ENCODE measurements at regions not wholly inside any gene's neighbourhood (a gene's known extent, or its start where the extent isn't known, plus 50 kb on each side); places are given as distances from the start of the nearest gene placed in this dataset.

DNA sequence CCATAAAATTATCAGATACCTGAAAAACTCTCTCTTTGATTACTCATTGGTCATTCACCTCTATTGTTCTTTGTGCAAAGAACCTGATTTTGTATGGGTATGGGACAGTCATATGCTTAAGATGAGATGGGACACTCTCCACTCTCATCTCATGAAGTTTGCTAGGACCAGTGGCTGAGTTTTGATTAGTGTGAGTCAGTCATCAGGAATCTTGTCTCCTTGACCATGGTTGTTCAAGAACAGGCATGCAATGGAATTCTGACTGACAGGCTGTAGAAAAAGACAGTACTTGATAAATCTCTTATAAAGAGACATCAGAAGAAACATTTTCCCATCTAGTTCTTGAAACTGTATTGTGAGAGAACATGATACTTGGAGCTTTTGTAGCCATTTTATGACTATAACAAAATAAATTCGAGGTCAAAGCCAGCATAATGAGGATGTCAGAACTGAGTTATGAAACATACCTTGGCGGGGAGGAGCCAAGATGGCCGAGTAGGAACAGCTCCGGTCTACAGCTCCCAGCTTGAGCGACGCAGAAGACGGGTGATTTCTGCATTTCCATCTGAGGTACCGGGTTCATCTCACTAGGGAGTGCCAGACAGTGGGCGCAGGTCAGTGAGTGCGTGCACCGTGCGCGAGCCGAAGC is 367.0 kb downstream of the NR4A2 start:
- TF ChIP-seq ZFX (IDR thresholded peaks at IDR 0.05; ENCODE audit: borderline replicate concordance) = no peak
- TF ChIP-seq, protein P1, sequence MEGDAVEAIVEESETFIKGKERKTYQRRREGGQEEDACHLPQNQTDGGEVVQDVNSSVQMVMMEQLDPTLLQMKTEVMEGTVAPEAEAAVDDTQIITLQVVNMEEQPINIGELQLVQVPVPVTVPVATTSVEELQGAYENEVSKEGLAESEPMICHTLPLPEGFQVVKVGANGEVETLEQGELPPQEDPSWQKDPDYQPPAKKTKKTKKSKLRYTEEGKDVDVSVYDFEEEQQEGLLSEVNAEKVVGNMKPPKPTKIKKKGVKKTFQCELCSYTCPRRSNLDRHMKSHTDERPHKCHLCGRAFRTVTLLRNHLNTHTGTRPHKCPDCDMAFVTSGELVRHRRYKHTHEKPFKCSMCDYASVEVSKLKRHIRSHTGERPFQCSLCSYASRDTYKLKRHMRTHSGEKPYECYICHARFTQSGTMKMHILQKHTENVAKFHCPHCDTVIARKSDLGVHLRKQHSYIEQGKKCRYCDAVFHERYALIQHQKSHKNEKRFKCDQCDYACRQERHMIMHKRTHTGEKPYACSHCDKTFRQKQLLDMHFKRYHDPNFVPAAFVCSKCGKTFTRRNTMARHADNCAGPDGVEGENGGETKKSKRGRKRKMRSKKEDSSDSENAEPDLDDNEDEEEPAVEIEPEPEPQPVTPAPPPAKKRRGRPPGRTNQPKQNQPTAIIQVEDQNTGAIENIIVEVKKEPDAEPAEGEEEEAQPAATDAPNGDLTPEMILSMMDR (IDR thresholded peaks at IDR 0.05) = no peak
- no peak overlapping the region for H3K27ac ChIP-seq

DNA sequence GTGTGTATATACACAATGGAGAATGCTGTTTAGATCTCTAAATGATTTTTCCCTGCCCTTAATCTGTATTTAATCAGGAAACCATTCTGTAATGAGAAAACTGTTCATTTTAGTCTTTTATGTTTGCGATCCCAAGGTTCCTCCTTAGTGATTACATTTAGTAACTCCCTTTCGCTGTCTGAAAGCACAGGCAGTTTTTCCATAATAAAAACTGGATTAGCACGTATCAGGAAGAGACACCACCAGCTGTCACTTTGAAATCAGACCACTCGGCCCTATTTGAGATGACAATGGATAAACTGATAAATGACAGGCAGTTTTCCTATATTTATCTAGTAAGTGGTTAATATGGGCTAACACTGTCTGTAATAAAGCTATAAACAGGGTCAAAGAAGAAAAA is 370.9 kb downstream of the NR4A2 start:
- TF ChIP-seq, protein P1 (IDR thresholded peaks at IDR 0.05) = no peak
- no peak for TF ChIP-seq ZFX (IDR thresholded peaks at IDR 0.05; ENCODE audit: borderline replicate concordance)
- H3K27ac ChIP-seq = no peak overlapping the region

DNA sequence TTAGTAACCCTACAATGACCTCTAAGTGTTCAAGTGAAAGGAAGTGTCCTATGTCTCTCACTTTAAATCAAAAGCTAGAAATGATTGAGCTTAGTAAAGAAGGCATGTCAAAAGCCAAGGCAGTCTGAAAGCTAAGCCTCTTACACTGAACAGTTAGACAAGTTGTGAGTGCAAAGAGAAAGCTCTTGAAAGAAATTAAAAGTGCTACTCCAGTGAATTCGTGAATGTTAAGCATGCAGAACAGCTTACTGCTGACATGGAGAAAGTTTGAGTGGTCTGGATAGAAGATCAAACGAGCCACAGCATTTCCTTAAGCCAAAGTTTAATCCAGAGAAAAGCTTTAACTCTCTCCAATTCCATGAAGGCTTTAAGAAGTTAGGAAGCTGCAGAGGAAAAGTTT is 373.7 kb downstream of the NR4A2 start:
- TF ChIP-seq ZFX (IDR thresholded peaks at IDR 0.05; ENCODE audit: borderline replicate concordance) = no peak
- TF ChIP-seq, protein P1 (IDR thresholded peaks at IDR 0.05) = no peak
- H3K27ac ChIP-seq = no peak overlapping the region

DNA sequence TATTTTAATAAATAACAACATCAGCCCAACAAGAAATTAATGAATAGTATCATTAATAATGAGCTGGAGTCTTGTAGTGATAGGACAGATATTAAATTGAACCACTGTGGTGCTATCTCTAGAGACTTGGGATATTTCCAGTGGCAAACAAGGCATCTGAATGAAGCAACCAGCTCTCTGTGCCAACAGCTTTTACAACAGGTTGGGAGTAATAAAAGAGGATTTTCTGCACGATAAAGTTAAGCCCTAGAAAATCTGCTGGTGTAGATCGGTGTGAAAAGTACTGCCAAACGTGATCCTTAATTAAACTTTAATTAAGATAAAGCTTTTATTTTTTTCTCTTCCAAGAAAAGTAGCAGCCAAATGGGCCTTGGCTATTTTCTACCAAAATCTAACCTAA is 385.5 kb downstream of the NR4A2 start:
- TF ChIP-seq, protein P1 (IDR thresholded peaks at IDR 0.05) = no peak
- H3K27ac ChIP-seq = no peak overlapping the region

DNA sequence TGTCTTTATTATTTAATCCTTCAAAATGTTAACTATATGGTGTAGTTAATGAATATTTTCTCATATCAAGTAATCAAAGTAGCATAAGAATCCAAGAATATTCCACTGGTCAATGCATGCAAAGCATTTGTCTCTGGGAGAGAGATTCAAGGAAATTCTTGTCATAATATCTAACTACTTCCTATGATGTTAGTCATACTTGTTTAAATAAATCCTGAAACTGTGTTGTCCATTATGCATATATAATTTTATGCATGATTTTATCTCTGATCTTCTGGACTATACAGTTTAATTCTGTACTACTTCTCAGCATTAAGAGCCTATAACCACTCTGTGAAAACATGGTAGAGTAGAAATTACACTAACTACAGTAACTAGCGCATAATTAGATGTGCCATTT is 388.3 kb downstream of the NR4A2 start:
- no peak overlapping the region for H3K27ac ChIP-seq
- TF ChIP-seq, protein P1 (IDR thresholded peaks at IDR 0.05) = no peak
- no peak for TF ChIP-seq ZFX (IDR thresholded peaks at IDR 0.05; ENCODE audit: borderline replicate concordance)

DNA sequence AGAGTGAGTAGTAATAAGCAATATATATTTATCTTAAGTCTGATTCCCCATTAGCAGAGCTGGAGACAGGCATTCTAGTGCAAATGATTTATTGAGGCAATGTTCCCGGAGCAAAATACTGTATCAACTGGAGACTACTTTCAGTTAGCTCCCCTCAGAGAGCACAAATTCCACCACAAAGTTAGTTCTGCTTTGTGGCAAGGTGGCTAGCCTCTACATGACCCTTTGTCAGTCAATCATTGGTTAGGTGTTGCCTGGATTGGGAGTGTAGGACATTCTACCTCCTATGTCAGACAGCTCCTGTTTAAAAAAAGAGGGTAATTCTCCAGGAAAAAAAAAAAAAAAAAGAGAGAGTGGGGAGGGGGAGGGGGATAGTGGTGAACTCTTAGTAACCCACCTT is 402.2 kb downstream of the NR4A2 start:
- H3K27ac ChIP-seq = no peak overlapping the region
- no peak for TF ChIP-seq ZFX (IDR thresholded peaks at IDR 0.05; ENCODE audit: borderline replicate concordance)
- TF ChIP-seq, protein P1 (IDR thresholded peaks at IDR 0.05) = no peak

DNA sequence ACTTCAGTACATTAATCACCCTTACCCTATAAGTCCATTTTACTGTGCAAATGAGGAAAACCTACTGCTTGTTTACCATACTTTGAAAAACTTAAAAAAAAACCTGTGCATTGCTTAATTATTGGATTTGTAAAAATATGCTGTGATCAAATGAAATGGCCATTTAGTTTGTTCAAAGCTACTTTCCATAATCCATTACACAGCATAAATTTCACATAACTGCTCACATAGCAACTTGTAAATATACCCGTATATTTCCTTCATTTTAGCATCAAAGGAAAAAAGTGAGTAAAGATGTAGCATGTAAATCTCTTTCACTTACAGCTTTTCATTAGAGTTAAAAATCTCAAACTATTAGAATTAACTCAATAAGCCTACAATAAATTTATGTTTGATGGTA is 415.1 kb downstream of the NR4A2 start:
- TF ChIP-seq, protein P1 (IDR thresholded peaks at IDR 0.05) = no peak
- TF ChIP-seq ZFX (IDR thresholded peaks at IDR 0.05; ENCODE audit: borderline replicate concordance) = no peak
- no peak overlapping the region for H3K27ac ChIP-seq
